Skeletal muscle tissue (tissue), 3 donors: ENCODE measurements at regions not wholly inside any gene's neighbourhood (a gene's known extent, or its start where the extent isn't known, plus 50 kb on each side); places are given as distances from the start of the nearest gene placed in this dataset.

Source experiments
- H3K27ac ChIP-seq: one replicate; pipeline ENCODE4 v1.7.0; 2013; ENCODE audit warnings: mild to moderate bottlenecking, low read depth, low read length, inconsistent platforms
- H3K27me3 ChIP-seq, 3 donors: one replicate each; pipeline ENCODE4 v1.7.0; 2013; ENCODE audit warnings: low read length in 3 of 3; ENCODE audit not compliant: control insufficient read depth in 3 of 3, insufficient read depth in 3 of 3
- H3K36me3 ChIP-seq, 3 donors: one replicate each; pipeline ENCODE4 v1.7.0; 2013; ENCODE audit warnings: low read length in 3 of 3; ENCODE audit not compliant: control insufficient read depth in 3 of 3, insufficient read depth in 3 of 3
- H3K4me1 ChIP-seq, 3 donors: one replicate each; pipeline ENCODE4 v1.7.0; 2013; ENCODE audit warnings: low read length in 3 of 3, mild to moderate bottlenecking in 3 of 3; ENCODE audit not compliant: control insufficient read depth in 3 of 3, insufficient read depth in 3 of 3
- H3K4me3 ChIP-seq, 3 donors: one replicate each; pipeline ENCODE4 v1.7.0; 2013; ENCODE audit warnings: low read length in 3 of 3
- H3K9ac ChIP-seq, 3 donors: one replicate each; pipeline ENCODE4 v1.7.0; 2013; ENCODE audit warnings: low read length in 3 of 3, mild to moderate bottlenecking in 3 of 3, moderate library complexity in 2 of 3, low read depth in 1 of 3
- H3K9me3 ChIP-seq, 3 donors: one replicate each; pipeline ENCODE4 v1.7.0; 2013; ENCODE audit warnings: low read length in 3 of 3; ENCODE audit not compliant: control insufficient read depth in 3 of 3
- donor health status: Osteomylitis.

- H3K27me3 ChIP-seq, result no peaks in the 10 kb centered on the region
- H3K9me3 ChIP-seq, result no peaks in the 10 kb centered on the region
- no peak overlapping the region for H3K27ac ChIP-seq
- no peaks in the 10 kb centered on the region for H3K36me3 ChIP-seq
- no peaks in the 10 kb centered on the region for H3K4me1 ChIP-seq
- no peak overlapping the region for H3K4me3 ChIP-seq
- no peak overlapping the region for H3K9ac ChIP-seq
These were observed 1271.7 kb upstream of the GBE1 start for GRCh38 chr3:83033133-83033532.

GRCh38 chr3:83023086-83023485, 1261.6 kb upstream of the GBE1 start:
- Histone ChIP-seq H3K36me3 (no peaks in the 10 kb centered on the region), H3K9me3 (no peaks in the 10 kb centered on the region), H3K4me1 (no peaks in the 10 kb centered on the region), H3K4me3 (no peak overlapping the region), H3K27ac (no peak overlapping the region), H3K9ac (no peak overlapping the region), H3K27me3 (no peaks in the 10 kb centered on the region)

- no peaks in the 10 kb centered on the region for H3K9me3 ChIP-seq
- no peaks in the 10 kb centered on the region for H3K36me3 ChIP-seq
- H3K27ac ChIP-seq, result no peak overlapping the region
- no peaks in the 10 kb centered on the region for H3K4me1 ChIP-seq
- no peak overlapping the region for H3K9ac ChIP-seq
- H3K27me3 ChIP-seq, result no peaks in the 10 kb centered on the region
- H3K4me3 ChIP-seq, result no peak overlapping the region
These were observed 1250.0 kb upstream of the GBE1 start for GRCh38 chr3:83011481-83011880.

GRCh38 chr3:83003917-83004316, 1242.5 kb upstream of the GBE1 start:
- Histone ChIP-seq H3K9ac (no peak overlapping the region), H3K4me3 (no peak overlapping the region), H3K36me3 (no peaks in the 10 kb centered on the region), H3K27me3 (no peaks in the 10 kb centered on the region), H3K4me1 (no peaks in the 10 kb centered on the region), H3K9me3 (no peaks in the 10 kb centered on the region), H3K27ac (no peak overlapping the region)

- no peaks in the 10 kb centered on the region for H3K27me3 ChIP-seq
- H3K9ac ChIP-seq, result no peak overlapping the region
These were observed 1241.5 kb upstream of the GBE1 start for GRCh38 chr3:83002869-83003445.

GRCh38 chr3:82999777-83000176, 1238.3 kb upstream of the GBE1 start:
- Histone ChIP-seq H3K4me1 (no peaks in the 10 kb centered on the region), H3K36me3 (no peaks in the 10 kb centered on the region), H3K27me3 (no peaks in the 10 kb centered on the region), H3K4me3 (no peak overlapping the region), H3K27ac (no peak overlapping the region), H3K9ac (no peak overlapping the region), H3K9me3 (no peaks in the 10 kb centered on the region)

More at GRCh38 chr3:83002869-83003445, 1241.5 kb upstream of the GBE1 start:
- Histone ChIP-seq H3K4me3 (no peak overlapping the region), H3K27ac (no peak overlapping the region), H3K4me1 (no peaks in the 10 kb centered on the region), H3K9me3 (no peaks in the 10 kb centered on the region), H3K36me3 (no peaks in the 10 kb centered on the region)

DNA sequence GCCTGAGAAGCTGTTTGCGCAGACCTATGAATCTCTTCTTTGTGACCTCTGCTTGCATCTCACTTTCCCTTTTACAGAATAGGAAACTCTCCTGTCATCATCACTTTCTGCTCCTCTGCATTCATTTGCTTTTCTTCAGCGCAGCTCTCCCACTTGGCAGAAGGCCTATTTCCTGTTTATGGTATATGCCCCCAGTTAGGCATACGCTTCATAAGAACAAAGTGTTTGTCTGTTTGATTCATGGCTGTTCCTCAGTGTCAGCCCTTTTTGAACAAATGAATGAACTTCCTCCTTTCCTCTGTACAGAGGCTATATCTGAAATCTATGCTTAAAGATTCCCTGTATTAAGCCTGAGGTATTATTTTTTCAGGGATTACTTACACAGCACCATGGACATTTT, 1216.9 kb upstream of the GBE1 start:
- H3K27ac ChIP-seq, result no peak overlapping the region
- H3K36me3 ChIP-seq, result no peaks in the 10 kb centered on the region
- no peak overlapping the region for H3K4me3 ChIP-seq
- H3K9me3 ChIP-seq, result no peaks in the 10 kb centered on the region
- no peaks in the 10 kb centered on the region for H3K27me3 ChIP-seq
- H3K4me1 ChIP-seq, result no peaks in the 10 kb centered on the region
- no peak overlapping the region for H3K9ac ChIP-seq

- no peak overlapping the region for H3K9ac ChIP-seq
- no peaks in the 10 kb centered on the region for H3K36me3 ChIP-seq
- no peaks in the 10 kb centered on the region for H3K27me3 ChIP-seq
- H3K9me3 ChIP-seq, result no peaks in the 10 kb centered on the region
- no peak overlapping the region for H3K27ac ChIP-seq
- H3K4me3 ChIP-seq, result no peak overlapping the region
- no peaks in the 10 kb centered on the region for H3K4me1 ChIP-seq
These were observed 1216.4 kb upstream of the GBE1 start for GRCh38 chr3:82977871-82978270.

DNA sequence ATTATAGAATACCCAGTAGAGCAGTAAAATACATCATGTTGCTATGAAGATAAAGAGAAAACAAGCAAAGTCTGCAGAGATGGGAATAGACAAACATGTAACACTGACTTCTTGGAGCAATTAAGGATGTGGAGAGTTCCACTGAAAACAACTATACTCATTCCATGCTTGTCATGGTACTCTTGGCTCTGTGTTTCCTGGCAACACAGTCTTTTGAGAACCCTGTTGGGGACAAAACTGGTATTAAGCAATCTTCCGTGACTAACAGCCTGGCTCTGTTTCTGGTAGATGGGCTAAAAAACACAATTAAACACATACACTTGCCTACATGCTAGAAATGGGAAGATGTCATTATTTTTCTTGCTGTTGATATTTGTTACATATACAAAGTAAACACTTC, 1212.3 kb upstream of the GBE1 start:
- Histone ChIP-seq H3K9ac (no peak overlapping the region), H3K9me3 (no peaks in the 10 kb centered on the region), H3K4me3 (no peak overlapping the region), H3K36me3 (no peaks in the 10 kb centered on the region), H3K27ac (no peak overlapping the region), H3K27me3 (no peaks in the 10 kb centered on the region), H3K4me1 (no peaks in the 10 kb centered on the region)

GRCh38 chr3:82960379-82960778, 1198.9 kb upstream of the GBE1 start:
- Histone ChIP-seq H3K36me3 (no peaks in the 10 kb centered on the region), H3K4me3 (no peak overlapping the region), H3K9ac (no peak overlapping the region), H3K4me1 (no peaks in the 10 kb centered on the region), H3K9me3 (no peaks in the 10 kb centered on the region), H3K27ac (no peak overlapping the region), H3K27me3 (no peaks in the 10 kb centered on the region)

GRCh38 chr3:82957696-82958095, 1196.3 kb upstream of the GBE1 start:
- Histone ChIP-seq H3K36me3 (no peaks in the 10 kb centered on the region), H3K9ac (no peak overlapping the region), H3K27me3 (no peaks in the 10 kb centered on the region), H3K4me3 (no peak overlapping the region), H3K9me3 (peaks cover 0 to 3% (median 2%) of the 10 kb centered on the region in 3 donors), H3K4me1 (no peaks in the 10 kb centered on the region), H3K27ac (no peak overlapping the region)
